ENCODE measurements at regions not wholly inside any gene's neighbourhood (a gene's known extent, or its start where the extent isn't known, plus 50 kb on each side); places are given as distances from the start of the nearest gene placed in this dataset.

GRCh38 chr7:112905950-112906349, 115.8 kb upstream of the TMEM168 start:
- no peak for TF ChIP-seq POLR2AphosphoS5 (IDR thresholded peaks at IDR 0.05; ENCODE audit: low read depth, low read length)
- no peak for TF ChIP-seq POLR2A (IDR thresholded peaks at IDR 0.05; ENCODE audit: low read depth, low read length)
- TF ChIP-seq TAF1 (IDR thresholded peaks at IDR 0.05; ENCODE audit: borderline replicate concordance, low read depth, low read length): no peak
